HCT116 (cell line): ENCODE measurements at regions not wholly inside any gene's neighbourhood (a gene's known extent, or its start where the extent isn't known, plus 50 kb on each side); places are given as distances from the start of the nearest gene placed in this dataset.

Experiments used
- ATAC-seq: fragments of 200-7000 bp; cut with Tn5 transposase; 2 replicates; pipeline ENCODE4 v1.9.1; 2020; ENCODE audit warnings: mild to moderate bottlenecking, moderate library complexity
- BruUV-seq: library from RNA; stranded (reverse); fragments of 400-500 nt; replicated peaks from 2 replicates; lab custom pipeline; 2021; lab: Mats Ljungman, UMichigan
- CTCF ChIA-PET: fragments of 300-600 bp; sonication (Branson Sonifier 250); formaldehyde crosslinking; loops from one replicate; lab custom pipeline; 2021; ENCODE audit warnings: antibody characterized with exemption; lab: Charles Lee
- POLR2A ChIA-PET: fragments of 300-600, 350-600 bp; sonication (Branson Sonifier 250); formaldehyde crosslinking; loops from one replicate; lab custom pipeline; 2021; ENCODE audit warnings: antibody characterized with exemption; lab: Charles Lee
- RAD21 ChIA-PET, 2 experiments: fragments of 300-600 bp; sonication (Branson Sonifier 250); formaldehyde crosslinking; loops; one replicate each; lab custom pipeline; 2023; ENCODE audit warnings: low total read pairs in 2 of 2; ENCODE audit not compliant: uncharacterized antibody in 2 of 2, unreplicated experiment in 2 of 2, low non-redundant PET in 1 of 2; lab: Charles Lee
- DNase-seq: peaks from one replicate; pipeline ENCODE4 v3.0.0-alpha.2; 2010; ENCODE audit warnings: low read depth, low spot score
- H2AFZ ChIP-seq: fragments of 200-600 bp; shearing (Covaris generic), sonication (generic); 2 replicates; pipeline ENCODE4 v1.6.1; 2017; ENCODE audit warnings: low read depth, mixed run types, mixed read lengths, antibody characterized with exemption, low read length; ENCODE audit not compliant: poor library complexity, severe bottlenecking
- H3K27ac ChIP-seq: 2 replicates; pipeline ENCODE4 v1.5.1; 2012; ENCODE audit warnings: low read depth, low read length
- H3K27me3 ChIP-seq: fragments of 200-600 bp; sonication (generic); 2 replicates; pipeline ENCODE4 v1.6.1; 2016; ENCODE audit warnings: mixed run types, low read length, mixed read lengths; ENCODE audit not compliant: insufficient read depth
- H3K36me3 ChIP-seq, 2 experiments: fragments of 200-500 bp in 1 of 2; fragments of 200-600 bp in 1 of 2; sonication (Bioruptor generic) in 1 of 2; sonication (generic) in 1 of 2; 2 replicates each; pipeline versions ENCODE4 v1.5.1 to v1.6.1; 2014 to 2016; ENCODE audit warnings: low read length in 2 of 2, inconsistent platforms in 1 of 2, mixed read lengths in 1 of 2, mixed run types in 1 of 2; ENCODE audit not compliant: insufficient read depth in 2 of 2, control insufficient read depth in 1 of 2
- H3K4me1 ChIP-seq, 2 experiments: fragments of 200-600 bp in 1 of 2; sonication (generic) in 1 of 2; 2 replicates each; pipeline versions ENCODE4 v1.5.1 to v1.6.1; 2012 to 2017; ENCODE audit warnings: low read length in 2 of 2, inconsistent platforms in 1 of 2, mild to moderate bottlenecking in 1 of 2, mixed read lengths in 1 of 2, mixed run types in 1 of 2, moderate library complexity in 1 of 2; ENCODE audit not compliant: insufficient read depth in 2 of 2, control insufficient read depth in 1 of 2
- H3K4me2 ChIP-seq: fragments of 200-600 bp; sonication (generic); 2 replicates; pipeline ENCODE4 v1.6.1; 2017; ENCODE audit warnings: mixed run types, low read length, mixed read lengths
- H3K4me3 ChIP-seq, 2 experiments: fragments of 200-600 bp in 1 of 2; sonication (generic) in 1 of 2; replicated peaks in 1 of 2; 2 replicates each; pipeline ENCODE4 v1.5.1; 2011 to 2016; ENCODE audit warnings: low read length in 2 of 2, control low read depth in 1 of 2, low read depth in 1 of 2, mild to moderate bottlenecking in 1 of 2, mixed read lengths in 1 of 2, mixed run types in 1 of 2
- H3K79me2 ChIP-seq: fragments of 200-600 bp; sonication (generic); 2 replicates; pipeline ENCODE4 v1.6.1; 2017; ENCODE audit warnings: mild to moderate bottlenecking, mixed run types, low read length, moderate library complexity, mixed read lengths; ENCODE audit not compliant: insufficient read depth
- H3K9ac ChIP-seq: fragments of 200-600 bp; sonication (generic); 2 replicates; pipeline ENCODE4 v1.6.1; 2016; ENCODE audit warnings: low read length, mixed read lengths
- H3K9me2 ChIP-seq: fragments of 200-600 bp; sonication (generic), shearing (Covaris generic); 2 replicates; pipeline ENCODE4 v1.6.1; 2017; ENCODE audit warnings: mixed run types, mild to moderate bottlenecking, moderate library complexity; ENCODE audit not compliant: insufficient read depth
- H3K9me3 ChIP-seq, 2 experiments: fragments of 200-500 bp in 1 of 2; fragments of 200-600 bp in 1 of 2; sonication (Bioruptor generic) in 1 of 2; sonication (generic) in 1 of 2; 2 replicates each; pipeline ENCODE4 v1.6.1; 2014 to 2017; ENCODE audit warnings: low read length in 2 of 2, mixed read lengths in 2 of 2, inconsistent platforms in 1 of 2, low read depth in 1 of 2, mild to moderate bottlenecking in 1 of 2, mixed run types in 1 of 2, moderate library complexity in 1 of 2; ENCODE audit not compliant: control insufficient read depth in 1 of 2, insufficient read depth in 1 of 2
- H4K20me1 ChIP-seq: fragments of 200-600 bp; sonication (generic), shearing (Covaris generic); 2 replicates; pipeline ENCODE4 v1.6.1; 2017; ENCODE audit warnings: mixed run types, mild to moderate bottlenecking, moderate library complexity; ENCODE audit not compliant: insufficient read depth
- ATF3 ChIP-seq: IDR thresholded peaks from 2 replicates; pipeline ENCODE4 v1.6.1; 2012
- CTCF ChIP-seq, 3 experiments: fragments of 200-600 bp in 1 of 3; sonication (generic) in 1 of 3; IDR thresholded peaks in 2 of 3; conservative IDR thresholded peaks in 1 of 3; 2 replicates each; pipeline ENCODE4 v1.5.1; 2012 to 2017; ENCODE audit warnings: low read depth in 2 of 3, low read length in 2 of 3, antibody characterized with exemption in 1 of 3, borderline replicate concordance in 1 of 3, control low read depth in 1 of 3, mild to moderate bottlenecking in 1 of 3, mixed read lengths in 1 of 3, mixed run types in 1 of 3, moderate library complexity in 1 of 3; ENCODE audit not compliant: insufficient read depth in 1 of 3
- EGR1 ChIP-seq: IDR thresholded peaks from 2 replicates; pipeline ENCODE4 v1.6.1; 2012; ENCODE audit warnings: low read depth
- ELF1 ChIP-seq: IDR thresholded peaks from 2 replicates; pipeline ENCODE4 v1.6.1; 2012; ENCODE audit warnings: low read depth, borderline replicate concordance
- EZH2 ChIP-seq: fragments of 200-600 bp; sonication (generic); IDR thresholded peaks from 2 replicates; pipeline ENCODE4 v1.6.1; 2017; ENCODE audit warnings: antibody characterized with exemption, mixed run types
- EZH2phosphoT487 ChIP-seq: fragments of 200-600 bp; IDR thresholded peaks from 2 replicates; pipeline ENCODE4 v1.6.1; 2018; ENCODE audit warnings: antibody characterized with exemption, borderline replicate concordance
- FOSL1 ChIP-seq: IDR thresholded peaks from 2 replicates; pipeline ENCODE4 v1.6.1; 2012; ENCODE audit warnings: low read depth
- JUND ChIP-seq: IDR thresholded peaks from 2 replicates; pipeline ENCODE4 v1.6.1; 2012
- POLR2A ChIP-seq: IDR thresholded peaks from 2 replicates; pipeline ENCODE4 v1.7.0; 2011; ENCODE audit warnings: borderline replicate concordance; ENCODE audit not compliant: insufficient read depth, insufficient read length; ENCODE audit errors: extremely low read depth
- POLR2AphosphoS5 ChIP-seq: IDR thresholded peaks from 2 replicates; pipeline ENCODE4 v1.6.1; 2011; ENCODE audit warnings: mild to moderate bottlenecking, low read depth, low read length, moderate library complexity
- RAD21 ChIP-seq: IDR thresholded peaks from 2 replicates; pipeline ENCODE4 v1.6.1; 2012; ENCODE audit warnings: low read depth, mild to moderate bottlenecking
- SIN3A ChIP-seq: IDR thresholded peaks from 2 replicates; pipeline ENCODE4 v1.6.1; 2012; ENCODE audit warnings: low read depth
- SP1 ChIP-seq: IDR thresholded peaks from 2 replicates; pipeline ENCODE4 v1.6.1; 2012; ENCODE audit warnings: low read depth
- TCF7L2 ChIP-seq: IDR thresholded peaks from 2 replicates; pipeline ENCODE4 v1.7.0; 2011; ENCODE audit warnings: borderline replicate concordance, inconsistent platforms; ENCODE audit not compliant: insufficient read depth, insufficient read length; ENCODE audit errors: extremely low read depth
- ZNF274 ChIP-seq: fragments of 200-500 bp; sonication (Bioruptor generic); IDR thresholded peaks from 2 replicates; pipeline ENCODE4 v1.6.1; 2014; ENCODE audit warnings: mild to moderate bottlenecking, low read depth, low read length, inconsistent platforms
- intact Hi-C: fragments of 100-400 bp; cut with micrococcal nuclease; formaldehyde crosslinking; loops from 2 replicates; pipeline ENCODE4 v1.10.0; 2022
- TF ChIP-seq, protein P1 (sequence below): IDR thresholded peaks from 2 replicates; pipeline ENCODE4 v1.6.1; 2012; ENCODE audit warnings: low read depth
- TF ChIP-seq, protein P2 (sequence below): IDR thresholded peaks from 2 replicates; pipeline ENCODE4 v1.6.1; 2011; ENCODE audit warnings: mild to moderate bottlenecking, low read length, moderate library complexity; ENCODE audit not compliant: insufficient replicate concordance; ENCODE audit errors: extremely low read depth

DNA sequence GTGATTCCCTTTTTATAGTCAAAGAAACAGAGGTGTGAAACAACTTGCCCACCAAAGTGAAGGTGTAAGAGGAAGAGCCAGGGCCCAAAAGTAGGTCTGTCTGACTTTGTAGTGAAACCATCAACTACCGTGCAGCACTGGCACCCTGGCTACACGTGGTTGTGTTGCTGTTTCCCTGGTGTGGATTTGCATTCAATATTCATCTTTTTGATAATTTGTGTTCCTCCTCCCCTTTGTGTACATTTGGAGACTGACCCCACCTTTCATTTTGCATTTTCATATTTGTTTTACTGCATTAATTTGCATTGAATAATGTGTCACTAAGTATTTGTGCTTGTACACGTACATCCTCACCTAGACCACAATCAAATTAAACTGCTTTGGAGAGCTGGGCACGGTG is 873.8 kb upstream of the WWC1 start:
- Histone ChIP-seq H3K27me3 (no peaks in the 10 kb centered on the region), H3K4me2 (no peak overlapping the region), H3K9me3 (peaks cover 5 to 7% of the 10 kb centered on the region in 2 experiments; a peak in 3 of 4 replicates), H3K9me2 (no peaks in the 10 kb centered on the region), H3K36me3 (no peaks in the 10 kb centered on the region), H2AFZ (no peak overlapping the region), H3K4me3 (no peak overlapping the region), H3K9ac (no peak overlapping the region), H4K20me1 (no peaks in the 10 kb centered on the region), H3K27ac (no peak overlapping the region), H3K4me1 (no peaks in the 10 kb centered on the region), H3K79me2 (no peaks in the 10 kb centered on the region)
- no peak for TF ChIP-seq POLR2A
- TF ChIP-seq JUND, result no peak
- no peak for TF ChIP-seq EZH2phosphoT487
- no peak for TF ChIP-seq FOSL1
- TF ChIP-seq SIN3A, result no peak
- TF ChIP-seq CTCF (IDR thresholded peaks at IDR 0.05 in 2 of 3, conservative IDR thresholded peaks at IDR 0.05 in 1 of 3; ENCODE audit: borderline replicate concordance in 1 of 3, insufficient read depth in 1 of 3, low read depth in 2 of 3, low read length in 2 of 3), result no peak
- no peak for TF ChIP-seq RAD21
- no peak for TF ChIP-seq ATF3
- TF ChIP-seq, protein P1, sequence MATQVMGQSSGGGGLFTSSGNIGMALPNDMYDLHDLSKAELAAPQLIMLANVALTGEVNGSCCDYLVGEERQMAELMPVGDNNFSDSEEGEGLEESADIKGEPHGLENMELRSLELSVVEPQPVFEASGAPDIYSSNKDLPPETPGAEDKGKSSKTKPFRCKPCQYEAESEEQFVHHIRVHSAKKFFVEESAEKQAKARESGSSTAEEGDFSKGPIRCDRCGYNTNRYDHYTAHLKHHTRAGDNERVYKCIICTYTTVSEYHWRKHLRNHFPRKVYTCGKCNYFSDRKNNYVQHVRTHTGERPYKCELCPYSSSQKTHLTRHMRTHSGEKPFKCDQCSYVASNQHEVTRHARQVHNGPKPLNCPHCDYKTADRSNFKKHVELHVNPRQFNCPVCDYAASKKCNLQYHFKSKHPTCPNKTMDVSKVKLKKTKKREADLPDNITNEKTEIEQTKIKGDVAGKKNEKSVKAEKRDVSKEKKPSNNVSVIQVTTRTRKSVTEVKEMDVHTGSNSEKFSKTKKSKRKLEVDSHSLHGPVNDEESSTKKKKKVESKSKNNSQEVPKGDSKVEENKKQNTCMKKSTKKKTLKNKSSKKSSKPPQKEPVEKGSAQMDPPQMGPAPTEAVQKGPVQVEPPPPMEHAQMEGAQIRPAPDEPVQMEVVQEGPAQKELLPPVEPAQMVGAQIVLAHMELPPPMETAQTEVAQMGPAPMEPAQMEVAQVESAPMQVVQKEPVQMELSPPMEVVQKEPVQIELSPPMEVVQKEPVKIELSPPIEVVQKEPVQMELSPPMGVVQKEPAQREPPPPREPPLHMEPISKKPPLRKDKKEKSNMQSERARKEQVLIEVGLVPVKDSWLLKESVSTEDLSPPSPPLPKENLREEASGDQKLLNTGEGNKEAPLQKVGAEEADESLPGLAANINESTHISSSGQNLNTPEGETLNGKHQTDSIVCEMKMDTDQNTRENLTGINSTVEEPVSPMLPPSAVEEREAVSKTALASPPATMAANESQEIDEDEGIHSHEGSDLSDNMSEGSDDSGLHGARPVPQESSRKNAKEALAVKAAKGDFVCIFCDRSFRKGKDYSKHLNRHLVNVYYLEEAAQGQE, result no peak
- TF ChIP-seq POLR2AphosphoS5, result no peak
- no peak for TF ChIP-seq SP1
- TF ChIP-seq, protein P2, sequence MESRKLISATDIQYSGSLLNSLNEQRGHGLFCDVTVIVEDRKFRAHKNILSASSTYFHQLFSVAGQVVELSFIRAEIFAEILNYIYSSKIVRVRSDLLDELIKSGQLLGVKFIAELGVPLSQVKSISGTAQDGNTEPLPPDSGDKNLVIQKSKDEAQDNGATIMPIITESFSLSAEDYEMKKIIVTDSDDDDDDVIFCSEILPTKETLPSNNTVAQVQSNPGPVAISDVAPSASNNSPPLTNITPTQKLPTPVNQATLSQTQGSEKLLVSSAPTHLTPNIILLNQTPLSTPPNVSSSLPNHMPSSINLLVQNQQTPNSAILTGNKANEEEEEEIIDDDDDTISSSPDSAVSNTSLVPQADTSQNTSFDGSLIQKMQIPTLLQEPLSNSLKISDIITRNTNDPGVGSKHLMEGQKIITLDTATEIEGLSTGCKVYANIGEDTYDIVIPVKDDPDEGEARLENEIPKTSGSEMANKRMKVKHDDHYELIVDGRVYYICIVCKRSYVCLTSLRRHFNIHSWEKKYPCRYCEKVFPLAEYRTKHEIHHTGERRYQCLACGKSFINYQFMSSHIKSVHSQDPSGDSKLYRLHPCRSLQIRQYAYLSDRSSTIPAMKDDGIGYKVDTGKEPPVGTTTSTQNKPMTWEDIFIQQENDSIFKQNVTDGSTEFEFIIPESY, result no peak
- TF ChIP-seq TCF7L2, result no peak
- no peak for TF ChIP-seq EZH2
- TF ChIP-seq ELF1, result no peak
- no peak for TF ChIP-seq ZNF274
- no peak for TF ChIP-seq EGR1
- BruUV-seq, result no TSS peak
- DNase-seq (no peak), ATAC-seq (no peak)
- ChIA-PET CTCF (no interaction called here), RAD21 (no interaction called here), POLR2A (no interaction called here)
- intact Hi-C loops, result no loop called here
